ENCODE measurements at regions not wholly inside any gene's neighbourhood (a gene's known extent, or its start where the extent isn't known, plus 50 kb on each side); places are given as distances from the start of the nearest gene placed in this dataset.
"Not testable (repeated sequence)": the region's sequence is repeated elsewhere in the genome, so short reads cannot be mapped to it uniquely, and the experiment has no call there.

DNA sequence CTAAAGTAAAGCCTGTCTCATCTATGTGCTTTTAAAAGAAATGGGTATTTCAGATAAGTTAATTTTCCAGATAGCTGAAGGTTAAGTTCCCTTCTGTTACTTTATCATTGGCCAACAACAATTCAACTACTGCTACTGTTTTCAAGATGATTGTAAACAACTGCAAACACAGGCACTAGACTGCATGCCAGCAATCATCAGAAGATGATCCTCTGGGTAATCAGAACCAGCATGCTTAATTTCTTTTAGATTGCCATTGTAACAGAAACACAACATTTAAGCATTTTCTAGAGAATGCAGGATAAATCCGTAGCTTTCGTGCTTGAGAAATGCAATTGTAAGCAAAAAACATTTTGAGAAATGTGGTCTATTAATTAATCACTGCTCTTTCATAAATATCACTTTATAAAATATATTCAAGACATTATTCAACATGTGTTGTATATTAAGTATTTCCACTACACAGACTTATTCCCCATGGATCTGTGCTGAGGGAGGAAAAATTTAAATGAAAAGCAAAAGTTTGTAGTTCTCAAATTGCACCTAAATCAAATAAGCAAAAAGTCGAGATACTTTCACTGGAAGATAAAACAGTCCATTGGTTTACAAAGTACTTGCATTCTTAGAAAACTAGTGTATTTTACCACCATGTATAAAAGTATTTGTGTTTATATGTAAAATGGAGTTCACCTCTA, 133.7 kb downstream of the ATL2 start:
- no peak for DNase-seq

DNA sequence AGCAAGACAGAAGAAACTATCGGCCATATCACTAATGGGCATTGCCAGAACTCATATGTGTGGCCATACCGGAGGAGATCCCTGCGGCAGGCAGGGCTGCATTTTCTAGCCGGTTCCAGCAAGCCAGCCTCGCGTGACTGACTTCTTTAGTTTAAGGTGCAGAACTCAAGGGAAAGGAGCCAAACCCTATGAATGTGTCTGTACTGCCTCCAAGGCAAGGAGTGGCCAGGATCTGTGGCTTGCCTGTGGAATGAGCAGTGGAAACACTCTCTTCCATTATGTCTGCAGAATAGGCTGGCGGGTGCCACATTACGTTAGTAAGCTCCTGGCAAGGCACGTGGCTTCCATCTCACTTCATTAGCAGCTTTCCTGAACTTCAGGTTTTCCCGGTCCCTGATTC, 137.6 kb downstream of the ATL2 start:
- no peak for DNase-seq

- DNase-seq, result not testable (repeated sequence)
Measured at GRCh38 chr2:38238705-38239104, 138.4 kb downstream of the ATL2 start.

- DNase-seq, result no peak
Measured at GRCh38 chr2:38237311-38237710, 139.8 kb downstream of the ATL2 start.

- DNase-seq, result no peak
Measured at GRCh38 chr2:38233231-38233983, 143.7 kb downstream of the ATL2 start.

- no peak for DNase-seq
Measured at GRCh38 chr2:38232454-38232853, 144.6 kb downstream of the ATL2 start.

DNA sequence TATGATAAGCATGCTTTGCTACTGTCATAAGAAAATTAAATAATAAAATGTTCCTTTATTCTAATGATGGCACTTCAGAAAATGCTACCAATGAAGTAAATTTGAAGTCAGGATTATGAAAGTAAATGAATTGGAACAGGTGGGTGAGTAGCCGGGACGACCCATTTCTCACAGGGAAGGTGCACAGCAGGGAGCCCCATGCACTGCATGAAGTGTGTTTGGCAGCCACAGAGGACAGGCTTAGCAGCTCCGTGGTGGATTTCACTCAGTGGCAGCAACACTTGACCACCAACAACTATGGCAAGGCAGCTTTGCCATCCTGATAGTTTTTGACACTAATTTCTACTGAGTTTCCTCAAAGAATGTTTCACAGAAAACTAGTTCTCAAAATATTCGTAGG, 146.3 kb downstream of the ATL2 start:
- no peak for DNase-seq

GRCh38 chr2:38228753-38229152, 148.3 kb downstream of the ATL2 start:
- no peak for DNase-seq

DNA sequence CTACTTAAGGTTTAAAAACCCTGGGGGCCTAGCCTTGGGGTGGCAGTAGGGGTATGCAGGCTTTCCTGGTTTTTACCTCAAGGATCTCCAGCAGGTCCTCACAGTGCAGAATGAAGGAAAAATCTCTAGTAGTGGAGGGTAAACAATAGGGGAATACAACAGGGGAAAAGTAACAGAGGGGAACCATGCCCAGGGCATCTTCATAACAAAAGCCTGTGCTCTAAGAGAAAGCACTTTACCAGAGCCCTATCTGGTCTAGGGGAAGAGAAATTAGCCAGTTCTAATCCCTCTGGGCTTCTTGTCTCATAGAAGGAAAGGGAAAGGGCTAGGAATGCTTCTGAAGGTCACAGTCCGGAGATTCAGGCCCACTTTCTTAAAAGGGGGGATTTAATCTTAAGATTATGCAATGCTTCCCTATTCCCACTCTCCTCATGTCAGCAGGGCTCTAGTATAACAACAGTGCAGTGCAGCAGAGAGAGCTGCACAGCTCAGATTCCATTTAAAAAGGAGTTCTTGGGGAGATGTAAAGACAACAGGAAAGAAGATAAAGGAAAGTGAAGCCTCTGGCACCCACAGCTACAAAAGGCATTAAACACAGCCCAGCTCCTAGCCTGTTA, 149.0 kb upstream of the CYP1B1 start:
- DNase-seq, result no peak

- DNase-seq, result no peak
Measured at GRCh38 chr2:38224181-38224580, 148.2 kb upstream of the CYP1B1 start.

DNA sequence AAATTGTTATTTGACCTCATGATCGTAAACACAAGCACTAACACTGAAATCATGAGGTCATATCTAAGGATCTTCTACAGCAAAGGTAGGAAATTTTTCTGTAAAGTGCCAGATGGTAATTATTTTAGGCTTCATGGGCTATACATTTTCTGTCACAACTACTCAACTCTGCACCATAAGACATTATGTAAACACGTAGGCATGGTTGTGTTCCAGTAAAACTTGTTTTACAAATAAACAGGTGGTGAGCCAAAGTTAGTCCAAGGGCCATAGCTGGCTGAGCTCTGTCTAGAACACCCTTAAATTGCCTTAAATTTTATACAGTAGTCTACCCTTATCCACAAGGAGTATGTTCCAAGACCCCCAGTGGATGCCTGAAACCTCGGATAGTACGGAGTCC, 147.3 kb upstream of the CYP1B1 start:
- no peak for DNase-seq

- no peak for DNase-seq
Measured at GRCh38 chr2:38220164-38220563, 144.2 kb upstream of the CYP1B1 start.

GRCh38 chr2:38218995-38219394, 143.0 kb upstream of the CYP1B1 start:
- DNase-seq, result no peak

DNA sequence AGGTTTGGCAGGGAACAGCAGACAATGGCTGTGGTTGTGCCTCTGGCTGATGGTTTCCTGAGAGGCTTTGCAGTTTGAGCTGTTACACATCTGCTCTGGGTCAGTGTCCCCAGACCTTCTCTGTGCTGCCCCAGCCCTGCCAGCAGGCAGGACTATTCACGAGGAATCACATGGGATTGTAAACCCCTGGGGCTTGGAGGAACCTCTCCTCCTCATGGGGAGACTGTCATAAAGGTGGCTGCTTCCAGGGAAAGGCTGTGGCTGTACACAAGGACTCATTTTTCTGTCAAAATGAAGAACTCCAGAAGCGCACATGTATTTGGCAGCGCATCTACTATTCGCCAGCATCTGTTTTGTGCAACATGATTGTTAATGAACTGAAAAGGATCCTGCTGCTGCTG, 142.6 kb upstream of the CYP1B1 start:
- DNase-seq, result no peak

DNA sequence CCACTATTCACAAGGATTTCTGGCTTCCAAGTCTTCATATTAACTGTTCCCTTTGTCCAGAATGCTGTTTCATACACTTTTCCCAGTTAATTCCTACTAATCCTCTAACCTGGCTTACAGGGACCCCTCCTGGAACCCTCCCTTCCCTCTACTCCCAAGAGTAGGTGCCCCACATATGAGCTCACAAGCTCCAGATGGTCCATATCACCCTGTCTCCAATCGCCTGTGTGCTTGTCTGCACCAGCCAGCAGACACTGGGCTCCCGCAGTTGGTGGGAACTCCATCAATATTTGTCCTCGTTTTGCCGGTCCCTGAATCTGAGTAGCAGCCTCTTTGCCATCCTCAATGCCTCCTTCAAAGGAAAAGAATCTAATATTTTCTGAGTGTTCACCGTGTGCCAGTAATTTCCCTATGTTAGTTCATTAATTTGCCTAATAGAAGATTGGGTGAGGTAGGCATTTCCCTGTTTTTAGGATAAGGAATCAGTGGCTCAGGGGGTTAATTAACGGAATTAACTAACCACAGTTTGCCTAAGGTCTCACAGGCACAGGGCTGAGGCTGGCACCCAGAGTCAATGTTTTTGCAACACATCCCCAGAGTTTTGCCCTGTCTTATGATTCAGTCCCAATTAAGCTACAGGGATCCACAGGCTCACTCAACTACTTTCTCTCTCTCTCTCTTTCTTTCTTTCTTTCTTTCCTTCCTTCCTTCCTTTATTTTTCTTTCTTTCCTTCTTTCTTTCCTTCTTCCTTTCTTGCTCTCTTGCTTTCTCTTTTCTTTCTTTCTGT, 141.6 kb upstream of the CYP1B1 start:
- no peak for DNase-seq

GRCh38 chr2:38216886-38217285, 140.9 kb upstream of the CYP1B1 start:
- DNase-seq, result no peak

GRCh38 chr2:38215993-38216392, 140.0 kb upstream of the CYP1B1 start:
- peak; percentile 31 for DNase-seq

- DNase-seq, result no peak
Measured at GRCh38 chr2:38215522-38215921, 139.6 kb upstream of the CYP1B1 start.

GRCh38 chr2:38214209-38214717, 138.3 kb upstream of the CYP1B1 start:
- DNase-seq, result peak; percentile 64

DNA sequence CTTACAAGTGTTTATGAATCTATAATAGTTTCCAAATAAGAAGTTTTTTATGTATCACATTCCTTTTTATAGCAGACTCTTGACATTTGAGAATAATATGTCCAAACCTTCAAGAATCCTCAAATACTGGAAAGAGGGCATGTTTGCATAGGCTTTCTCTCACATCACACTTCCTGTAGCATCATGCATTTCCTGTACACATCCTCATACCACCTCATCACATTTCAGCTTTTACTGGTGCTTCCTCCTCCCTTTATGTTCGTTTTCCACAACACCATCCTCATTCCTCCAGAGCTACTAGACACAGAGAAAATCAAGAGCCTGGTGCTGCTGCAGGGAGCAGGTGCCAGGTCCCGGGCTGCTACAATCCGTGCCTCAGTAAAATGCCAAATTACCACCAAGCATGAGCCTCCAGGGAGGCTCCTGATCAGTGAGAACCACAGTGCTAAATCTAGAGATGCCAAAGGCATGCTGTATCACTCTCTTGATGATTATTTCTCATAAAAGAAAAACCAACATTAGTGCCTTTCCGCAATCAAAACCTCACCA, 137.7 kb upstream of the CYP1B1 start:
- DNase-seq, result peak; percentile 33

GRCh38 chr2:38212312-38212711, 136.4 kb upstream of the CYP1B1 start:
- no peak for DNase-seq

DNA sequence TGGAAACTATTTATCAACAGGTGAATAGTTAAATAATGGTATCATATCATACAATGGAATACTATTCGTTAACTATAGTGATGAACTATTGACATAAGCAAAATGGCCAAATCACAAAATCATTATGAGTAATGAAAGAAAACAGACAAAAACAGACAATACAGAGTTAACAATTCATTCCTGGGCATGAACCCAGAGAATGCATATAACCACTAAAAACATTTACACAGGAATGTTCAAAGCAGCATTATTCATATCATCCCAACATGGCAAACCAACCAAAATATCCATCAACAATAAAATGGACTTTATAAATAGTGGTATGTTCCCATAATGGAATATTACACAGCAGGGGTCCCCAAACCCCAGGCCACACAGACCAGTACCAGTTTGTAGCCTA, 131.2 kb upstream of the CYP1B1 start:
- no peak for DNase-seq

GRCh38 chr2:38203446-38203810, 127.5 kb upstream of the CYP1B1 start:
- no peak for DNase-seq

All from DMS53 (cell line).